ENCODE measurements at regions not wholly inside any gene's neighbourhood (a gene's known extent, or its start where the extent isn't known, plus 50 kb on each side); places are given as distances from the start of the nearest gene placed in this dataset.
"Not testable (repeated sequence)": the region's sequence is repeated elsewhere in the genome, so short reads cannot be mapped to it uniquely, and the experiment has no call there.

GRCh38 chrX:125378205-125378604 is 58.5 kb downstream of the TEX13C start:
- peak in 2 of 3 experiments; percentile 62 to 94 for DNase-seq

DNA sequence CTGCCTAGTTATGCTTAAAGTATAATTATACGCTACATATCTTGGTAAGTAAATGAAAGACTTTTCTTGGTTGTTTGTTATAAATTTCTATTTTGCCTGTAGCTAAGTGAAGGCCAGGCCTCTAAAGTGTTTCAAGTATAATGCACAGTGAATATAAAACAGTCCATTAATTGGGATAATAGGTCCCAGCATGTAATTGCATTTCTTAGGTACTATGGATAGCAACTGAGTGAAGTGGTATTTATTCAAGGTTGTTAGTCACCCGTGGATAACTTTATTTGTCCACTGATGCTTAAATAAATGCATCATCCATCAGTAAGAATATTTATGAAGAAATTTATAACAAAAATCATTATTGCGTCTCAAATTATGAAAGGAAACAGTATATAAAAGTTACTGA is 59.1 kb downstream of the TEX13C start:
- DNase-seq = peak in 2 of 3 experiments; percentile 50 to 94

GRCh38 chrX:125382148-125382628 is 62.5 kb downstream of the TEX13C start:
- DNase-seq = no peak

DNA sequence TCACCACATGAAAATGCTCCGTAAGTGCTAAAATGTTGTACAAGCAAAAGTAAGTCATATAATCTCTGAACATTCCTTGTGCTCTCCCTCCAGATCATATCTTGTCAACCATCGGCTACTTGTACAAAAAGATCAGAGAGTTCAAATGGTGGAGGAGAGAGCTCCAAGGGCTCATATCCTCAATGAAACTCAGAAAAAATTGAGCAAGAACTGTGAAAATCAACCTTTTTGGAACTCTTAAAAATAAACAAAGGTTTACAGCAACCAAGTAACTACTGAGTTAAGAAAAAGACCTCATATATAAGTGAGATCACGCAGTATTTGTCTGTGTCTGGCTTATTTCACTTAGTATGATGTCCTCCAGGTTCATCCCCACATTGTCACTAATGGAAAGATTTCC is 63.2 kb downstream of the TEX13C start:
- DNase-seq = no peak

DNA sequence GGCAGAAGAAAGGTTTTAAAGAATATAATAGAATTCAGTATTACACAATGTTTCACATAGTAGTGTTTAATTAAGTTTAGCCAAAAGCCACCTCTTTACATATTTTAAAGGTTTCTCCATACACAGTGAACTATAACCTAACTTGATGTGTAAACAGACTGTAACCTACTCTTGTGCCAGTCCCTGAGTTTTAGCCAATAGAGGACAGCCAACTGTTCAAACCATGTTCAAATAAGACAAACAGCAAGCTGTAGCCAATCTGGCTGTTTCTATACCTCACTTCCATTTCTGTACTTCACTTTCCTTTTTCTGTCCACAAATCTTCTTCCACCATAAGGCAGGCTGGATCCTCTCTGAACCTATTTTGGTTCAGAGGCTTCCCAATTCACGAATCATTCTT is 65.2 kb downstream of the TEX13C start:
- no peak for DNase-seq

DNA sequence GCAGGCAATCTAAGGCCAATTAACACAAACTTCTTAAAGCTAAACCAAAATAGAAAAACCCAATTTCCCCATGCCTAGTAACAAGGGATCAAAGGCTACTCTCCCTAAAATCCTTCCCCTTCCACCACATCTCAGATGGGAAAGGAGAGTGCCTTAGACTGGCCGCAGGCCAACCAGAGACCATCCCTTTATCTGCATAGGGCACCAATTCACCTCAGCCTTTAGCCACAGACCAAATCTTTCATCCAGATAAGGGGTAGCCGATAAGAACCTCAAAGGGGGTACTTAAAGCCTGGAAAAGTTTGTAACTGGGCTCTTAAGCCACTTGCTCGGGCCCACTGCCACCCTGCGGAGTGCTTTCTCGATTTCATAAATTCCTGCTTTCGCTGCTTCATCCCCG is 68.3 kb downstream of the TEX13C start:
- no peak for DNase-seq

DNA sequence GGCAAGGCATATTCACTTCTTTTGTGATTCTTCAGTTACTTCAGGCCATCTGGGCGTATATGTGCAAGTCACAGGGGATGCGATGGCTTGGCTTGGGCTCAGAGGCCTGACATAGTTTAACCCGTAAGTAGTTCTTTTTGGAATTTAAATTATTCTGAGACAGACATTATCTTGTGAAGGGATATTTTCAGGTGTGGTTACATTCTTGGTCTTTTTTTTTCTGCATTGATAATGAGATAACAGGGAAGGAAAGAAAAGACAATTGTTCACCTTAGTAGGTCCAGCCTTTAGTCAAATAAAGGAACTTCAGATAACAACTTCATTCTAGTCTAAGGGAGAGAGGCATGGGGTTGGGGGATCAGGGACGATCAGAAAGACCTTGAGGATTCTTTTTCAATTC is 74.8 kb downstream of the TEX13C start:
- DNase-seq = no peak

GRCh38 chrX:125395626-125396025 is 76.0 kb downstream of the TEX13C start:
- DNase-seq = no peak

GRCh38 chrX:125398959-125399440 is 79.3 kb downstream of the TEX13C start:
- no peak for DNase-seq

GRCh38 chrX:125402807-125403206 is 83.1 kb downstream of the TEX13C start:
- DNase-seq = no peak

- DNase-seq = no peak
Measured at GRCh38 chrX:125404667-125405160, 85.0 kb downstream of the TEX13C start.

GRCh38 chrX:125405339-125405738 is 85.7 kb downstream of the TEX13C start:
- no peak for DNase-seq

DNA sequence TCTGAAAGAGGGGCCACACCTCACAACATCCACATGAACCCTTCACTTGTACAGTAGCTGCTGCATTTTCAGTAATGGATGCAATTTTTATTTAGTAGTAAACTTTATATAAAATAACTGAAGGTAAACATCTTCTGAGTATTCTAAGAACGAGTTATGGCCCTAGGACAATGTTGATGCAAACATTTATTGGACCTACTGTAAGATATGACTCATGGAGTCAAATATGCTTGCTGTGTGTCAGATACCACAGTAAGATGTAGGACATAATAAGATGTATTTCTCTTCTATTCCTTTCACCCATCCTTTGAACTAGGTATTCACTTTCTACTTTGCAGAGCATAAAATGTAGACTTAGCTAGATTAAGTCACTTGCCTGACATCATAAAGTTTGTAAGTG is 87.6 kb downstream of the TEX13C start:
- DNase-seq = no peak

GRCh38 chrX:125420809-125421208 is 101.1 kb downstream of the TEX13C start:
- no peak for DNase-seq

GRCh38 chrX:125422986-125423385 is 103.3 kb downstream of the TEX13C start:
- DNase-seq = no peak

- no peak for DNase-seq
Measured at GRCh38 chrX:125424536-125424935, 104.9 kb downstream of the TEX13C start.

- DNase-seq = peak in 2 of 3 experiments; percentile 10 to 60
Measured at GRCh38 chrX:125436855-125437254, 117.2 kb downstream of the TEX13C start.

DNA sequence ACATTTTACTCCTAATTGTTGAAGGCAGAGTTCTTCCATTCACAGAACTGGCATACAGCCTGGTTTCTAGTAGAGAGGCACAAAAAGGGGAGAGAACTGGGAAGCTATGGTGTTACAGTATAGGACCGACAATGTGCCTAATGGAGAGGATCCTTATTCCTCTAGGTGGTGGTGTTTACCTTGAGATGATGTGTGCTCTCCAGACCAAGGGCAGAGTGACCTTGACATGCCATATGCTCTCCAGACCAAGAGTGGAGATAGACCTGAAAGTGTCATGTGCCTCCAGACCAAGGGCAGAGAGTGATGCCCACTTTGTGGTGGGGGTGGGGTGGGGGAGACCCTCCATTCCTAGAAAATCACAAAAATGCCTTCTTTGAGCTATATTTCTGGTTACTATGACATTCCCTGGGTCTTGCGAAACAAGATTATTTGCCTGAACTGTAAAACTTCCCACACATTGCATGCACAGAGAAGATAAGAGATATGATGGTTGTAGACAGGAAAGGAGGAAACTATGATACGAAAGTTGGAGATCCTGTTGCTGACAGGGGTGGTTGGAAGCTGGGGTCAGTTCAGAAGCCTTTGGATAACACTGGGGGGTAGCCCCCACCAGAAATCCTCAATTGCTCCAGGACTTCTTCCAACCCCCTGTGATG is 119.7 kb downstream of the TEX13C start:
- no peak for DNase-seq

- DNase-seq = no peak
Measured at GRCh38 chrX:125444659-125445058, 125.0 kb downstream of the TEX13C start.

DNA sequence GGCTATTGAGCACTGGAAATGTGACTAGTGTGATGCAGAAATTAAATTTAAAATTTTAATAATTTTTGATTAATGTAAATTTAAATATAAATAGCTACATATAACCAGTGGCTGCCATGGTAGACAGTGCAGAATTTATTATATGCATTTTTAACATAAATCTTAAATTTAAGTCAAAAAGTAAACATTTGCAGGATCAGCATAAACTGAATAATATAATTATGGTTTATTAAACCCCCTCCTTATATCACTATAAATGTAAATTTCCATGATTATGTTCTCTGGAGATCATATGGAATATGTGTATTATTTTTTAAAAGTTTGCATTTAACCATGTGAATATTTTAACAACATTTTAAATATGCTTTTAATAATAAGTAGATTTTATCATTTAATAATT is 155.8 kb downstream of the TEX13C start:
- no peak for DNase-seq

DNA sequence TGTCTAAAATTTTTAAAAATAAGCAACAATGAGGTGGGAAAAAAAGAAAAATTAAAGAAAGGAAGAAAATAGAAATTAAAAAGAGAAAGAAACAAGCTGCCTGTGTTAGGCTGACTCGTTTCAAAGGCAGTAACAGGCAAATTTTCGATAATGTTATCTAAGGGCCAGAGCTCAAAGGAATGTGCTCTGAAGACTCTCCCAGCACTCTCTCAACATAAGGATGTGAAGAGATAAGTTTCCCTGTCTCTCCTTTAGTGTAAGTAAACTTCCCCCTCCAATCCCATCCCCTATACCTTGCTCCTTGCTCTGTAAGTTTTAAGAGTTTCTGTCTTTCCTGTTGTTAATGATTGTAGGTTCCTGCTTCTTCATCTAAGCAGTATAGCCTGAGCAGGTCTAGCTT is 172.8 kb downstream of the TEX13C start:
- DNase-seq = no peak

GRCh38 chrX:125493004-125493403 is 173.3 kb downstream of the TEX13C start:
- not testable (repeated sequence) for DNase-seq

DNA sequence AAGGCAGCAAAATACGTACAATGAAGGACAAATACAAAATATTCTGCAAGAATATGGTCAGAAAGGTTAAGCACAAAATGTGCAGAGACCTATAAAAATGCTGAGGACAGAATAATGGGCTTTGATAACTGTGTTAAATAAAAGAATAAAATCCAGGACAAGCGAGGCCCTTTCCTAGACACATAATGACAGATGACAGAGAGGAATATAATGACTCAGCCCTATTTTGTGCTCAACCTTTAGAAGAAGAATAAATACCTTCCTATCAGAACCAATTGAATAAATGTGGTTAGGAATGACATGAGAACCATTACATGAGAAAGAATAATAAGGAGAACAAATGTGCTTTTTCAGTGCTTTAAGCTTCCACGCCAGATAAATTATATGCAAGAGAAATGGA is 178.0 kb downstream of the TEX13C start:
- no peak for DNase-seq

- no peak for DNase-seq
Measured at GRCh38 chrX:125503769-125504168, 184.1 kb downstream of the TEX13C start.

DNA sequence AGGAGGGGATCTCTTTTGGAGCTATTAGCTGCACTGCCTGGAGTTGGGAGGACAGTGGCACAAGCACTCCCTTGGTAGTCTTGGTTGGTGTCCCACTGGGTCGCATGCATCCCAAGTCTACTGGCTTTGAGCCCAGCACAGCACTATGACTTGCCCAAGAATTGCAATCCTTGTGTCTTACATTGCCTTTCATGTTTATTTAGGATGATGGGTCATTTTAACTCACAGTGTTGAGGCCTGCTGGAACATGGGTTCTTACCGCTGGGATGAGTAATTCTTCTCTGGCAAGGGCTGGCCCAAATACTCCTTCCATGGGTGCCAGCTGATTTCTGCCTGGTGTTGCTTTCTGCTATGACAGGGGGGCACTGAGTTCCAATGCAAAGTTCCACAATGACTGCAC is 185.5 kb downstream of the TEX13C start:
- DNase-seq = no peak

Measured in NCI-H1417 (cell line).